ENCODE measurements at regions not wholly inside any gene's neighbourhood (a gene's known extent, or its start where the extent isn't known, plus 50 kb on each side); places are given as distances from the start of the nearest gene placed in this dataset.

GRCh38 chr12:84706374-84706773 lies 206.2 kb downstream of the SLC6A15 start:
- Histone ChIP-seq H3K27ac (no peak overlapping the region), H3K4me3 (no peak overlapping the region), H3K27me3 (no peaks in the 10 kb centered on the region), H3K4me1 (no peaks in the 10 kb centered on the region), H3K9me3 (no peaks in the 10 kb centered on the region), H3K36me3 (no peaks in the 10 kb centered on the region)
- TF ChIP-seq POLR2AphosphoS5 (IDR thresholded peaks at IDR 0.05) (no peak), CTCF (IDR thresholded peaks at IDR 0.05) (no peak), EP300 (IDR thresholded peaks at IDR 0.05) (no peak)
- no peak for DNase-seq (ENCODE audit: low spot score in 2 of 2)

GRCh38 chr12:84704856-84705255 lies 207.7 kb downstream of the SLC6A15 start:
- TF ChIP-seq POLR2AphosphoS5 (IDR thresholded peaks at IDR 0.05) (no peak), EP300 (IDR thresholded peaks at IDR 0.05) (no peak), POLR2A (IDR thresholded peaks at IDR 0.05) (no peak), CTCF (IDR thresholded peaks at IDR 0.05) (no peak)
- H3K27ac ChIP-seq, result no peak overlapping the region

GRCh38 chr12:84702001-84702400 lies 210.6 kb downstream of the SLC6A15 start:
- WGBS, result 79% methylated on average over 2 of the region's 2 CpGs
- no peaks in the 10 kb centered on the region for H3K9me3 ChIP-seq
- no peaks in the 10 kb centered on the region for H3K36me3 ChIP-seq
- H3K4me1 ChIP-seq, result no peaks in the 10 kb centered on the region
- no peak for DNase-seq (ENCODE audit: low spot score in 2 of 2)
- H3K27me3 ChIP-seq, result no peaks in the 10 kb centered on the region
- H3K4me3 ChIP-seq, result no peak overlapping the region
- no peak overlapping the region for H3K27ac ChIP-seq
- TF ChIP-seq EP300 (IDR thresholded peaks at IDR 0.05) (no peak), POLR2A (IDR thresholded peaks at IDR 0.05) (no peak), POLR2AphosphoS5 (IDR thresholded peaks at IDR 0.05) (no peak), CTCF (IDR thresholded peaks at IDR 0.05) (no peak)

More at GRCh38 chr12:84704856-84705255, 207.7 kb downstream of the SLC6A15 start:
- Histone ChIP-seq H3K36me3 (no peaks in the 10 kb centered on the region), H3K4me3 (no peak overlapping the region), H3K4me1 (no peaks in the 10 kb centered on the region), H3K27me3 (no peaks in the 10 kb centered on the region), H3K9me3 (no peaks in the 10 kb centered on the region)
- DNase-seq (ENCODE audit: low spot score in 2 of 2), result no peak

GRCh38 chr12:84701041-84701440 lies 211.6 kb downstream of the SLC6A15 start:
- WGBS, result 78% methylated on average over 3 of the region's 3 CpGs
- TF ChIP-seq POLR2AphosphoS5 (IDR thresholded peaks at IDR 0.05), result no peak
- TF ChIP-seq CTCF (IDR thresholded peaks at IDR 0.05), result no peak
- no peak for TF ChIP-seq EP300 (IDR thresholded peaks at IDR 0.05)
- TF ChIP-seq POLR2A (IDR thresholded peaks at IDR 0.05), result no peak

GRCh38 chr12:84698576-84699333 lies 213.8 kb downstream of the SLC6A15 start:
- Histone ChIP-seq H3K4me3 (no peak overlapping the region), H3K4me1 (no peaks in the 10 kb centered on the region), H3K9me3 (no peaks in the 10 kb centered on the region), H3K27ac (no peak overlapping the region), H3K27me3 (no peaks in the 10 kb centered on the region), H3K36me3 (no peaks in the 10 kb centered on the region)
- TF ChIP-seq POLR2AphosphoS5 (IDR thresholded peaks at IDR 0.05), result no peak
- no peak for TF ChIP-seq EP300 (IDR thresholded peaks at IDR 0.05)
- TF ChIP-seq CTCF (IDR thresholded peaks at IDR 0.05), result no peak
- no peak for TF ChIP-seq POLR2A (IDR thresholded peaks at IDR 0.05)
- DNase-seq (ENCODE audit: low spot score in 2 of 2), result no peak
- 69% methylated on average over 3 of the region's 3 CpGs for WGBS

More at GRCh38 chr12:84701041-84701440, 211.6 kb downstream of the SLC6A15 start:
- Histone ChIP-seq H3K27me3 (no peaks in the 10 kb centered on the region), H3K4me3 (no peak overlapping the region), H3K4me1 (no peaks in the 10 kb centered on the region), H3K36me3 (no peaks in the 10 kb centered on the region), H3K27ac (no peak overlapping the region), H3K9me3 (no peaks in the 10 kb centered on the region)
- DNase-seq (ENCODE audit: low spot score in 2 of 2), result no peak
